Astrocyte (in vitro differentiated cells and primary cell): ENCODE measurements at regions not wholly inside any gene's neighbourhood (a gene's known extent, or its start where the extent isn't known, plus 50 kb on each side); places are given as distances from the start of the nearest gene placed in this dataset.

Experiments
- DNase-seq: peaks from one replicate; pipeline ENCODE4 v3.0.0-alpha.2; 2010; ENCODE audit warnings: low read depth
- FAIRE-seq: peaks from 2 replicates; lab custom pipeline; 2011; peaks lifted over from hg19 to GRCh38; lab: Jason Lieb, UNC
- H2AFZ ChIP-seq: 2 replicates; pipeline ENCODE4 v1.6.0; 2012; ENCODE audit warnings: low read depth, low read length, inconsistent platforms
- H3K27ac ChIP-seq: 2 replicates; pipeline ENCODE4 v1.5.1; 2011; ENCODE audit warnings: low read depth, low read length, inconsistent platforms
- H3K27me3 ChIP-seq: 2 replicates; pipeline ENCODE4 v1.6.0; 2011; ENCODE audit warnings: low read length, inconsistent platforms; ENCODE audit not compliant: insufficient read depth
- H3K36me3 ChIP-seq: 2 replicates; pipeline ENCODE4 v1.5.1; 2011; ENCODE audit warnings: low read length, inconsistent platforms; ENCODE audit not compliant: insufficient read depth
- H3K4me1 ChIP-seq: 2 replicates; pipeline ENCODE4 v1.5.1; 2011; ENCODE audit warnings: low read length, inconsistent platforms; ENCODE audit not compliant: insufficient read depth
- H3K4me2 ChIP-seq: 2 replicates; pipeline ENCODE4 v1.6.0; 2012; ENCODE audit warnings: low read length, inconsistent platforms
- H3K4me3 ChIP-seq: 2 replicates; pipeline ENCODE4 v1.5.1; 2011; ENCODE audit warnings: low read depth, mild to moderate bottlenecking, low read length, inconsistent platforms; ENCODE audit not compliant: insufficient read depth
- H3K79me2 ChIP-seq: 2 replicates; pipeline ENCODE4 v1.6.0; 2012; ENCODE audit warnings: mild to moderate bottlenecking, low read length, inconsistent platforms; ENCODE audit not compliant: insufficient read depth
- H3K9ac ChIP-seq: 2 replicates; pipeline ENCODE4 v1.6.0; 2012; ENCODE audit warnings: mild to moderate bottlenecking, low read length, inconsistent platforms
- H3K9me3 ChIP-seq: 2 replicates; pipeline ENCODE4 v1.5.1; 2012; ENCODE audit warnings: low read depth, mild to moderate bottlenecking, low read length, inconsistent platforms; ENCODE audit not compliant: insufficient read depth
- H4K20me1 ChIP-seq: 2 replicates; pipeline ENCODE4 v1.6.0; 2012; ENCODE audit warnings: low read length, inconsistent platforms; ENCODE audit not compliant: insufficient read depth
- H3K27ac Mint-ChIP-seq: one replicate; pipeline ENCODE4 v1.8.0; 2021; ENCODE audit warnings: mild to moderate bottlenecking, mixed read lengths; ENCODE audit not compliant: unreplicated experiment
- H3K27me3 Mint-ChIP-seq: one replicate; pipeline ENCODE4 v1.8.0; 2021; ENCODE audit warnings: low read depth, mixed read lengths; ENCODE audit not compliant: unreplicated experiment
- H3K36me3 Mint-ChIP-seq: one replicate; pipeline ENCODE4 v1.8.0; 2021; ENCODE audit warnings: low read depth, mixed read lengths; ENCODE audit not compliant: unreplicated experiment
- H3K4me1 Mint-ChIP-seq: one replicate; pipeline ENCODE4 v1.8.0; 2021; ENCODE audit warnings: low read depth, mixed read lengths; ENCODE audit not compliant: unreplicated experiment
- H3K4me3 Mint-ChIP-seq: one replicate; pipeline ENCODE4 v1.8.0; 2021; ENCODE audit warnings: mild to moderate bottlenecking, moderate library complexity, mixed read lengths; ENCODE audit not compliant: unreplicated experiment
- H3K9me3 Mint-ChIP-seq: one replicate; pipeline ENCODE4 v1.8.0; 2021; ENCODE audit warnings: mild to moderate bottlenecking, mixed read lengths; ENCODE audit not compliant: unreplicated experiment
- EZH2 ChIP-seq: IDR thresholded peaks from 2 replicates; pipeline ENCODE4 v1.6.1; 2012; ENCODE audit warnings: mild to moderate bottlenecking, low read length, inconsistent platforms; ENCODE audit not compliant: insufficient read depth
- TF ChIP-seq, protein P1 (sequence below): IDR thresholded peaks from 2 replicates; pipeline ENCODE4 v1.5.1; 2011; ENCODE audit warnings: low read depth, mild to moderate bottlenecking, inconsistent platforms, low read length, moderate library complexity; ENCODE audit not compliant: insufficient read depth

DNA sequence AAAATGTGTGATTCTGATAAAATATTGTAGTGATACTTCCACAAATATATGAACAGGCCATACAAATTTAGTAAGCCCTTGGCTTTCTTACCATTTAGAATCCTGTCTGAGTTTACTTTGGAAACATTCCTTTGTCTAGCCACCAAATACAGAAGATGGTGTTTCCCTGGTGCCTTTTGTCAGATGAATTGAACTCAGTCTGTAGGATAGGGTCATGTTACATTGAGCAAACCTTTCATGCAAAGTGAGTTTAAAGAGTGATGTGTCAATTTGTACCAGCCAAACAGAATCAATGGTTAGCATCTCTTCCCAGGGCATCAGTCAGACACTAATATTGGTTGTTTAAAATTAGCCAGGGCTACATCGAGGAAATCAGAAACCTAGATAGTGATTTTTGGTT lies 1443.4 kb downstream of the ARAP2 start:
- Mint-ChIP-seq H3K27me3 (no peaks in the 10 kb centered on the region), H3K4me1 (peaks cover 6% of the 10 kb centered on the region), H3K36me3 (no peaks in the 10 kb centered on the region), H3K27ac (no peak overlapping the region), H3K9me3 (peaks cover 3% of the 10 kb centered on the region), H3K4me3 (no peak overlapping the region)
- no peak for FAIRE-seq
- Histone ChIP-seq H3K4me1 (no peaks in the 10 kb centered on the region), H4K20me1 (no peaks in the 10 kb centered on the region), H3K4me3 (no peak overlapping the region), H3K4me2 (no peak overlapping the region), H3K9me3 (no peaks in the 10 kb centered on the region), H2AFZ (no peak overlapping the region), H3K27me3 (no peaks in the 10 kb centered on the region), H3K9ac (no peak overlapping the region), H3K79me2 (no peaks in the 10 kb centered on the region), H3K36me3 (no peaks in the 10 kb centered on the region), H3K27ac (no peak overlapping the region)
- TF ChIP-seq, protein P1, sequence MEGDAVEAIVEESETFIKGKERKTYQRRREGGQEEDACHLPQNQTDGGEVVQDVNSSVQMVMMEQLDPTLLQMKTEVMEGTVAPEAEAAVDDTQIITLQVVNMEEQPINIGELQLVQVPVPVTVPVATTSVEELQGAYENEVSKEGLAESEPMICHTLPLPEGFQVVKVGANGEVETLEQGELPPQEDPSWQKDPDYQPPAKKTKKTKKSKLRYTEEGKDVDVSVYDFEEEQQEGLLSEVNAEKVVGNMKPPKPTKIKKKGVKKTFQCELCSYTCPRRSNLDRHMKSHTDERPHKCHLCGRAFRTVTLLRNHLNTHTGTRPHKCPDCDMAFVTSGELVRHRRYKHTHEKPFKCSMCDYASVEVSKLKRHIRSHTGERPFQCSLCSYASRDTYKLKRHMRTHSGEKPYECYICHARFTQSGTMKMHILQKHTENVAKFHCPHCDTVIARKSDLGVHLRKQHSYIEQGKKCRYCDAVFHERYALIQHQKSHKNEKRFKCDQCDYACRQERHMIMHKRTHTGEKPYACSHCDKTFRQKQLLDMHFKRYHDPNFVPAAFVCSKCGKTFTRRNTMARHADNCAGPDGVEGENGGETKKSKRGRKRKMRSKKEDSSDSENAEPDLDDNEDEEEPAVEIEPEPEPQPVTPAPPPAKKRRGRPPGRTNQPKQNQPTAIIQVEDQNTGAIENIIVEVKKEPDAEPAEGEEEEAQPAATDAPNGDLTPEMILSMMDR: no peak
- TF ChIP-seq EZH2: no peak
- no peak for DNase-seq

DNA sequence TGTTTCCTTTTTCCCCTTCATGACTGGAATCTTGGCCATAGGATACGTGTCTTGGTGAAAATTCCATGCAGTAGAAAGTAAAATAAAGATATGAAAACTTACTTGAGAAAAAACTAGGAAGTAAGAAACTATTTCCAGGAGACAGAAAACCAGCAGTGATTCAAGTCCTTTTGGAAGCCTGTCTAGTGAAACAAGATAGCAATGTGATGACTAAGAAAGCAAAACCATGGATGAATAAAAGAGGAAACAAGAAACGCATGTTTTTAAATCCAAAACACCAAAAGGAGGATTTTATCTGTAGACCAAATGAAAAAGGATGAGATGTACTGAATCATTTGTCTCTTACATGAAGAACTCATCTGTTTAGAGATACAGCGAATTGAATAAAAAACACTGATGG lies 1430.0 kb downstream of the ARAP2 start:
- Histone ChIP-seq H3K9ac (no peak overlapping the region), H3K4me1 (no peaks in the 10 kb centered on the region), H3K9me3 (no peaks in the 10 kb centered on the region), H3K36me3 (no peaks in the 10 kb centered on the region), H3K79me2 (no peaks in the 10 kb centered on the region), H3K4me3 (no peak overlapping the region), H3K27me3 (no peaks in the 10 kb centered on the region), H3K4me2 (no peak overlapping the region), H2AFZ (no peak overlapping the region), H3K27ac (no peak overlapping the region), H4K20me1 (no peaks in the 10 kb centered on the region)
- peaks cover 8% of the 10 kb centered on the region for H3K9me3 Mint-ChIP-seq
- no peak for TF ChIP-seq EZH2
- TF ChIP-seq, protein P1: no peak
- H3K27ac Mint-ChIP-seq: peak overlapping the region; percentile 92
- FAIRE-seq (no peak), DNase-seq (peak; percentile 18)
- H3K27me3 Mint-ChIP-seq: no peaks in the 10 kb centered on the region
- H3K36me3 Mint-ChIP-seq: no peaks in the 10 kb centered on the region
- H3K4me3 Mint-ChIP-seq: peak overlapping the region; percentile 1
- H3K4me1 Mint-ChIP-seq: peaks cover 17% of the 10 kb centered on the region

DNA sequence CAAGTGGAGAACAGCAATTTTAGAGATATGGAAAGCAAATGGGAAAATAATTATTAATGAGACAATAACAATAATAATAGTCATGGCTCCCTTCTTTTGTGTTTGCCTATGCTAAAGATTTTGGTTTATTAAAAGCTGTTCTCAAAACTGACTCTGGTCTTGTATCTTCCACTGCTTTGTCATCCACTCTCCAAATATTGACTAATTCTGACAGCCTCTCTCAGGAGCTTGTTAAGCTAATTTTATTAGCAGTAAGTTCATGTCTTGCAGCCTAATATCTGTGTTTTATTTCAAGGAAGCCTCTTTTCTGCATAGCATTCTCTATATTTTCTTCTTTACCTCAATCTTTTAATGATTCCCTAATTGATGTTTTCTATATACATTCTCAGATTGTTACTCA lies 1419.8 kb downstream of the ARAP2 start:
- Histone ChIP-seq H3K27me3 (no peaks in the 10 kb centered on the region), H3K79me2 (no peaks in the 10 kb centered on the region), H4K20me1 (no peaks in the 10 kb centered on the region), H3K9ac (no peak overlapping the region), H3K9me3 (no peaks in the 10 kb centered on the region), H3K36me3 (no peaks in the 10 kb centered on the region), H3K27ac (no peak overlapping the region), H3K4me1 (no peaks in the 10 kb centered on the region), H2AFZ (no peak overlapping the region), H3K4me3 (no peak overlapping the region), H3K4me2 (no peak overlapping the region)
- Mint-ChIP-seq H3K27ac (no peak overlapping the region), H3K4me1 (no peaks in the 10 kb centered on the region), H3K4me3 (no peak overlapping the region), H3K9me3 (no peaks in the 10 kb centered on the region), H3K27me3 (no peaks in the 10 kb centered on the region), H3K36me3 (no peaks in the 10 kb centered on the region)
- TF ChIP-seq, protein P1: no peak
- no peak for TF ChIP-seq EZH2
- DNase-seq (no peak), FAIRE-seq (no peak)
